LNCaP clone FGC (cell line): ENCODE measurements at regions not wholly inside any gene's neighbourhood (a gene's known extent, or its start where the extent isn't known, plus 50 kb on each side); places are given as distances from the start of the nearest gene placed in this dataset.

Source experiments
- DNase-seq: peaks from one replicate; pipeline ENCODE4 v3.0.0-alpha.2; 2011; ENCODE audit warnings: low read depth
- H3K4me3 ChIP-seq: 2 replicates; pipeline ENCODE4 v1.5.1; 2011; ENCODE audit warnings: mild to moderate bottlenecking, low read depth, low read length, control low read depth
- CTCF ChIP-seq: IDR thresholded peaks from 2 replicates; pipeline ENCODE4 v1.5.1; 2012; ENCODE audit warnings: mild to moderate bottlenecking; ENCODE audit not compliant: control insufficient read depth, insufficient read depth; ENCODE audit errors: extremely low read depth

- no peak for TF ChIP-seq CTCF
- H3K4me3 ChIP-seq = no peak overlapping the region
- DNase-seq = no peak
Measured at GRCh38 chr18:40032076-40032475, 1923.0 kb upstream of the PIK3C3 start.

GRCh38 chr18:40031435-40031834 is 1923.6 kb upstream of the PIK3C3 start:
- no peak for DNase-seq
- no peak for TF ChIP-seq CTCF
- H3K4me3 ChIP-seq = no peak overlapping the region

- DNase-seq = no peak
- H3K4me3 ChIP-seq = no peak overlapping the region
- TF ChIP-seq CTCF = peak; percentile 24; the same call in 1 of the 2 replicates
Measured at GRCh38 chr18:40019797-40020392, 1935.1 kb upstream of the PIK3C3 start.

- DNase-seq = no peak
- peak overlapping the region; percentile 31 for H3K4me3 ChIP-seq
- no peak for TF ChIP-seq CTCF
Measured at GRCh38 chr18:40018266-40018665, 1936.8 kb upstream of the PIK3C3 start.

- no peak for DNase-seq
- H3K4me3 ChIP-seq = no peak overlapping the region
- no peak for TF ChIP-seq CTCF
Measured at GRCh38 chr18:40017021-40017420, 1938.0 kb upstream of the PIK3C3 start.

- H3K4me3 ChIP-seq = no peak overlapping the region
- no peak for DNase-seq
- no peak for TF ChIP-seq CTCF
Measured at GRCh38 chr18:40016405-40016804, 1938.6 kb upstream of the PIK3C3 start.

GRCh38 chr18:40013001-40013609 is 1941.9 kb upstream of the PIK3C3 start:
- no peak for DNase-seq
- TF ChIP-seq CTCF = no peak
- H3K4me3 ChIP-seq = no peak overlapping the region
